Amniotic stem cell (primary cell): ENCODE measurements at regions not wholly inside any gene's neighbourhood (a gene's known extent, or its start where the extent isn't known, plus 50 kb on each side); places are given as distances from the start of the nearest gene placed in this dataset.

Experiments used
- DNase-seq: peaks from one replicate; lab custom pipeline; 2025; lab: John Stamatoyannopoulos, UW

DNA sequence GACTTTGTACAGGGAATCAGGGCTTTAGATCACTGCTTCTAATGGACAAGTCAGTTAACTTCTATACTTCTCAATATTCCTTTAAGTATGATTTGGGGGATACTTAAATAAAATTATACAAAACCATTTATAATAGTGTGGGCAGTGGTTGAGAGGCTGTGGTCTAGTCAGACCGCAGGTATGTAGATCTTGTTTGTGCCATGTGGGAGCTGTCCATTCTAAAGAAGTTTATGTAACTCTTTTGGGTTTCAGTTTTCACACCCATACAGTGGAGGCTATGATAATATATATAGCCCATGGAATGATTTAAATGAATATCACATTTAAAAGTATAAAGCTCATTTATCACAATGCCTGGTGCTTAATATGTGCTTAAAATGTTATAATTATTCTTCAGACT is 654.3 kb upstream of the KIF2B start:
- no peak for DNase-seq

DNA sequence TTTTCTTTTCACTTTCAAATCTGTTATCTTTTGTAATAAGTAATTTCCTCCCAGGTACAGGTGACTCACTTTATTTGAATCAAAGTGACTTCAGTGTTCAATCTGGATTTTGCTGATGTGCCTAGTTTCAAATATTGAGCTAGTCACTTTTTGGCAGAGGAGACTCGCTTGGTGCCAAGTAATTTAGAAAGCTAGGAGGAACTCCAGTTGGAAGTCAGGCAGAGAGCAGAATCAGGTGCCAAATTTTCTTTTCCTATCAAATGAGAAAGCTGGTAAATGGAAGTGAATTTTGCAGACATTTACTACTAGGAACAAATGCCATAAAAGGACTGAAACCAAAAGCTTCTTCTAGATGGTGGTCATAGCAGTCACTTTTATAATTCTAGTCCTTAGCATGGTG is 656.0 kb upstream of the KIF2B start:
- DNase-seq, result no peak

DNA sequence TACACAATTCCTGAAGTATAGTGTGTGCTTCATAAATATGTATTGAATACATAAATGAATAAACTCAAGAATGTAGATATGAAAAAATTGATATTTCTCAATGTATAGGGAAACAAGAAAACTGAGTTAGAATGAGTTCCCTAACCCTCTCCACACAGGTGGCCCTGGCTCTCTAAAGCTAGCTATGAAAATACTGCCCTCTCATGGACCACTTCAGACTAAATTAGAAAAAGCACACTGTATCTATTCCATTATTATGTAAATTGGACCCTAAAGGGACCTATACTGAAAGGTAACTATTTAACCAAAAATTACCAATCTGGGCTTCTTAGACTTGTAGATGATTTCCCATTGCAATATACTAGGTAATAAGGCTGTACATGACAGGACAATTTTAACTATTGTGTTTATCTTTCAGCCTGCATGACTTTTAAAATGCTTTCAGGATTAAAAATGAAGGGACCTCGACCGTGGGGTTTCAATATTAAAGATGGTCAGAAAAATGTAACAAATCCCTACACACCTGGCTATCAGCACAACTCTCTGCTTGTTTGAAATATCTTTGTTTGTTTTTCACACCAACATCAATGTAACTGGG is 672.5 kb upstream of the KIF2B start:
- no peak for DNase-seq

DNA sequence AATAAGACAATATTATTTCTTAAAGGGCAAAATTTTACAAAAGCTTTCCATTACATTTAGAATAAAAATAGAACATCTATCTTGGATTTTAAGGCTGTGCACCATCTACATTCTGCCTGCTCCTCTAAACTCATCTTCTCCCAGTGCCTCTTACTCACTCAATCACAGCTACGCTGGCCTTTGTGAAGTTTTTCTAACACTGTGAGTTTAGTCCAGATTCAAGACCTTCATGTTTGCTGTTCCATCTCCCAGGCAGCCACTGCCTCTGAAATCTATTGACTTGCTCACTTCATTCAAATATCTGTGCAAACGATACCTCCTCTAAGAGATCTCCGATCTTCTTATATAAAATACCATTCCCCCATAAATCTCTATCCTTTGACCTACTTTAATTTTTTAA is 673.4 kb upstream of the KIF2B start:
- DNase-seq, result no peak

DNA sequence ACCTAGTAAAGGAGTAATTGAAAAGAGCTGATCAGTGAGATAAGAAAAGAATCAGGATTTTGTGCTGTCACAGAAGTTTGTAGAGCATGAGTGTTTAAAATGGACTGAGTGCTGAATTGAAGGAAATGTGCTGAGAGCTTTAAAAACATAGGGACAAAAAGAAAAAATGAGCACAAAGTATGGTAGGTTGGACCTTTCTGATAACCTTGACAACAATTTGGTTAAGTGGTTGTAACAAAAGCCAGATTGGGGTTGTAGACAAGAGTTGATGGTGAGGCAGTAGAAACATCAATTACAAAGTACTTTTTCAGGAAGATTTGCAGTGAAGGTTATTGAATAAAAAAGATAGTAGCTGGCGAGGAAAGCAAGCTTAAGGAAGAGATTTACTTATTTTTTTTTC is 674.7 kb upstream of the KIF2B start:
- DNase-seq, result no peak

DNA sequence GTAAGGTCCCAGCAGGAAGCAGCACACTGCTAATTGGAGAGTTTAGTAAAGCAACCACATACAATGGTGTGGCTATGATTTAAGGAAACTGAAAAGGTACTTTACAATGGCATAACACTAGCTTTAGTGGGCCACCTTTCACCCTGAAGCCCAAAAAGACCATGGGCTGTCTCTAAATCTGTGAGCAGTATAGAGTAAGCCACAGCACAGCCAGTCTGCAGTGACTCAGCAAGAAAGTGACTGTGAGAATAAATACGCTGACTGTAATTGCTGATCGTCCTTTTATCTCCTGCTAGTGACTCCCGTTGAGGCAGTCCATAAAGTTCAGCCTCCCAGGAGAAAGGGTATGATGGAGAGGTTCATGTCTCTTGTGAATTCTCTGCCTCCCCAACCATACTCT is 679.8 kb upstream of the KIF2B start:
- DNase-seq, result no peak

DNA sequence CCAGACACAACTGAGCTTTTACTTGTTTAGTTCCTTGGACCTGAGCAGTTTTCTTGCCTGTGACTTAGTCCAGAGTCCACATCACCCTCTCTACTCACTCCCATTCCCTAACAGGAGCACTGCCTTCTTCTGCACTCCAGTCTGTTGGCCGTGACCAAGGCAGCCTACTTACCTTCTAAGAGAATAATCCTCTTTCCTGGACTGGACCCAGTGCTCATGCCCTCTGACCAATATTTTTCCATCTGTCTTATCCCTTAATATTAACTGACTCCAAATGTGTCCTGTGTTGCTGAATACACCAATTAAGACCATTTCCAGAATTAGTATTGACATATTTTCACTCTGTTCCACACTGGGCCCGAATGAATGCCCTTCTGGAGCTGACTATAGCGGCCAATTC is 681.0 kb upstream of the KIF2B start:
- DNase-seq, result no peak

DNA sequence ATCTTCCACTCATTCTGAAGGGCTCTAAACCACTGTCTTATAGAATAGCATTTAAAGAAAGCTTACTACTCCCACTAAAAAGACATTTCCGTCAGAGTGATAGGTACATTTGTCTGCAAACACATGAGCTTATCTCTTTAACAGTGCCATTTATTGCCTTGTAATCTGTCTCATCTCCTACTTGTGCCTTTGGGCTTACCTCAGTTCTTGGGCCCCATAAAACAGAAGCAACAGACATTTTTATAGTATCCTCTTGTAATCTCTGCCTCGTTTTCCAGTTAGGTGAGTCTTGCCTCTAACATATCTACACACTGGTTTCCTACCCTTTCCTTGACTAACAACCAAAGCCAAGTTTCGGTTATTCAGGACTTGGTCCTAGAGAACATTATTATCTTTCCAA is 681.4 kb upstream of the KIF2B start:
- DNase-seq, result no peak

DNA sequence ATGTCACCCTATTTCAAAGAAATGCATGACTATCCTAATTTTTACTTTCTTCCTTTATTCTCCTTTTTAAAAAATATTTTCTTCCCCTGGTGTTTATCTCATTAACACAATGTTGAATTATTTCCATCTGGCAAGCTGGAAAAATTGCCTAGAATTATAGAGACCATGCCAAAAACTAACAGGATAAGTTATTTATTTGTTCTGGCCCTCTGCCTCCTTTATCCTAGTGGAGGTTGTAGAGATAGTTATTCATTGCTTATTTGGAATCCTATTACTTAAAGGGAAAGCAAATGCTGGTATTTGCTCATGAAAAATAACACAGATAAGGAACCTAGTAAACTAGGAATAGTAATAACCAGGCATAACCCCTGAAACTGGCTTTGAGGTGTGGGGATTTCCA is 684.9 kb upstream of the KIF2B start:
- no peak for DNase-seq

DNA sequence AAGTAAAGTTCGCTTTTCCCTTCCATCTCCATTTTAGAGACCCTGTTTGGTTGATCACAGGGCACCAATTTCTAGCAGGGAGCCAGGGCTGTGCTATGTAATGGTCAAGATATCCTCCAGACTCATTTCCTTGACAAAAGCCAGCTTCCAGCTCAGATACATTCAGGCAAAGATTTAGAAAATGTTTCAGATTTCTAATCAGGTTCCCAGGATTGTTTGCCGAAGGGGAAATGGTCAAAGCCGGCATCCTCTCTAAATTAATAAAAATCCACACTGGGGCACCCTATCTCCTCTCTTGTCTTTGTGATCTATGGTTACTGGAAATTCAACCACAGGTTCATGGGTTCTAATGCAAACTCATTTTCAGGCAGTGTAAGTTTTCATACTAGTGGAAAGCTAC is 686.8 kb upstream of the KIF2B start:
- DNase-seq, result no peak

DNA sequence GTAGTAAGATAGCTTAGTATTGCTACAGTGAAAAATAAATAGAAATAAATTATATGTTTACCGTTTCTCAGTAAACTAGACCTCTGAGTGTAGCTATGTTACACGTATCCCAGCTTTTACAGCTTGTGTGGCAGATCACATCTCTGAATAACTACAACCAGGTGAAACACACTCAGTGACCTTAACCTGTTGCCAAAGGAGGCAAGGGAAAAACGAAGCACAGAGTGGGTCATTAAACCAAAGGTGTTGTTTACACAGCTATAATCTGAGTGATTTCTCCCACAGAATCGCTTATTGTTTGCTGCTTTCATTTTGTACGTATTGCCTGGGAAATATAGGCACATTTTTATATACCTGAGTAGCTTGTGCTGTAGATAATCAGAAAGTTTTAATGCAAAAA is 688.2 kb upstream of the KIF2B start:
- DNase-seq, result no peak

DNA sequence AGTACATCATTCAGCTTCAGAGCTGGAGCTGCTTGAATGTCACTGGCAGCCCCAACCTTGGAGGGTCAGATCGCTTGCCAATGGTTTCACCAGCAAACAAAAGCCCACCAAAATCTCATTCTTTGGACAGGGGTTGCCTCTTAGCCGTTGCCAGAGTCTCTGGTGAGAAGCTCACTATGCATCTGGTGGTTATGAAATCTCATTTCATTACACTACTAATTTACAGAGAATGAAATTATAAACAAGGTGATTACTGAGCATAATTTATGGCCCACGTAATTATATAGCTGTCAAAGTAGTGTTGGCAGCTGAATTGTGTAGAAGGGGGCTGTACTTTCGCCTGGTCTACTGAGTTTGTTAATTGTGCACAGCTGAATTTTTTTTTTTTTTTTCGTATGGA is 688.9 kb upstream of the KIF2B start:
- no peak for DNase-seq

DNA sequence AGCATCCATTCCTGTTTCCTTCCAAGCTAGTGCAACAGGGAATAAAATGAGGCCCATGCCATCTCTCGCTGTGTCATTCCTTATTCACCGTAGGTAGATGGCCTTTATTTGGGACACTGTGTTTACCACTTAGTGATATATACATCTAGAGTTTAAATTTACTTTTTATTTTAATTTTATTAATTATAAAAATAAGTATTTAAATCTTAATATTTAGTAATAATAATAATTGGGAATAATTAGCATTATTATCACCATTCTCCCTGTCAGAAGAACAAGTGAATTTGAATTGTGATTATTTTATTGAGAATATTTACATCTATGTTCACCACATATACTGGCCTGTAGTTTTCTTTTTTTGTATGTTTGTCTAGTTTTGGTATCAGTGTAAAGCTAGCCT is 692.9 kb upstream of the KIF2B start:
- no peak for DNase-seq

DNA sequence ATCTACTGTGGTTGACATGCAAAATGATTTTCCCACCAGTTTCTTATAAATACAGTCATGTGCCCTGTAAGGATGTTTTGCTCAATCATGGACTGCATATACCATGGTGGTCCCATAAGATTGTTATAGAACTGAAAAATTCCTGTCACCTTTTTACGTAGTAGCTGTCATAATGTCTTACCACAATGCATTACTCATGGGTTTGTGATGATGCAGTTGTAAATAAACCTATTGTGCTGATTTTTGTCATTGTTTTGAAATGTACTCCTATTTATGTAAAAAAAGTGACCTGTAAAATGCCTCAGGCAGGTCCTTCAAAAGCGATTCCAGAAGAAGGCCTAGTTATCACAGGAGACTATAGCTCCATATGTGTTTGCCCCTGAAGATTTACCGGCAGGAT is 695.4 kb upstream of the KIF2B start:
- no peak for DNase-seq

DNA sequence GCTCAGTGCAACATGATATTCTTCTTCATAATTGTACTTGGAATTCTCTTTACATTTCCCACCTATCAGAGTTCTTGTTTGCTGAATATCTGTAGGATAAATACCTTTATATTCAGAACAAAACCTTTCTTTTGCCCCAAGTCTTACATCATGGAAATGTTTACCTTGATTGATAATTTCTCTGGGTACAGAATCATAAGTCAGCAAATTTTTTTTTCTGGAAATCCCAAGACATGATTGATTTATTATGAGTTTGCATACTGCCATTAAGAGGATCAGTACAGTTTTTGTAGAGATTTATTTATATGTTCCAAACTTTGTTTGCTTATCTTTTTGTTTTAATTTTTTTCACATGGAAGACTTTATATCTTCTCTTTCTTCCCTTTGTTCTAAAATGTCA is 699.8 kb upstream of the KIF2B start:
- DNase-seq, result no peak

DNA sequence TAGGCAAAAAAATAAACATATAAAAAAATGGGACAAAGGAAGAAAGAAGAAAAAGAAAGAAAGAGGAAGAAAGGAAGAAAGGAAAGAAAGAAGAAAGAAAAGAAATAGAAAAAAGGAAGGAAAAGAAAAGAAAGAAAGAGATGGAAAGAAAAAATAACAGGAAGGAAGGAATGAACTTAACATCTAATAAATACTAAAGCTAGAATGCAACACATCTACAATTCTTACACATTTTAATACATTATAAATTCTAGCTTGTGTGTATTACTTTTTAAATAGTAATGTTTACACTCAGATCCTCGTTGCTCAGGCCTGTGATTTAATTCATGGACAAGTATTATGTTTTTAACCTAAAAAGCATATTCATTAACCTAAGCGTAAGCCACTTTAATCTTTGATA is 703.0 kb upstream of the KIF2B start:
- DNase-seq, result no peak

DNA sequence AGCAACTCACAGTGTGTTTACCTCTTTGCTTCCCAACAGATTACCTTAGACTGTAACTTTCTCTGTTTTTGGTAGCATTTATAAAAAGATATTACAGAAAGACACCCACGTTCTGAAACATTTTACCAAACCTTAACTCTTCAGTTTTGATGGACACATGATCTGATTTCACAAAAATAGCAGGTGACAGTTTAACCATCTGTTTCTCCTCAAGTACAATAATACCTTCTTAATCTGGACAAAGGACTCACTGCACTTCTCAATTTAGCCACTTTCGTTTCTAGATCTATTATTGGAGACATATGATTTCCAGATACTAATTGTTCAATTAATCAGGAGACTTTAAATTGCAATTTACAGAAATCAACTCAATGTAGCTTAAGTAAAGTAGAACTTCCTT is 703.8 kb upstream of the KIF2B start:
- no peak for DNase-seq

DNA sequence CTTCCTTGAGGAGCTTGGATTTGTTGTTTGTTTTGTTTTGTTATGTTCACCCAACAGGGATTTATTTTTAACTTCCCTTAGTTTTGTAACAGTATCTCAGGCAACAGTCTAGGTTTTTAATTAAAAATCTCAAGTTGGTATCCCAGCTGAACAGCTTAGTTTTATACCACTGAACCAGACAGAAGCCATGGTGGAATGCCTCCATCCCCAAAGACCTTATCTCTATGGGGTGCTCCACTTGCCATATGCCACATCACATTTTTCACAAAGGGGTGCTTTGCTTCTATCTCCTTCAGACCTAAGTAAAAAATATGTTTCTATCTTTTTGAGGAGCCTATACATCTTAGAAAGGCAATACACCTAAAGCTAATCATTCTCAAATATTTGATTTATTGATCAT is 715.8 kb upstream of the KIF2B start:
- DNase-seq, result no peak

DNA sequence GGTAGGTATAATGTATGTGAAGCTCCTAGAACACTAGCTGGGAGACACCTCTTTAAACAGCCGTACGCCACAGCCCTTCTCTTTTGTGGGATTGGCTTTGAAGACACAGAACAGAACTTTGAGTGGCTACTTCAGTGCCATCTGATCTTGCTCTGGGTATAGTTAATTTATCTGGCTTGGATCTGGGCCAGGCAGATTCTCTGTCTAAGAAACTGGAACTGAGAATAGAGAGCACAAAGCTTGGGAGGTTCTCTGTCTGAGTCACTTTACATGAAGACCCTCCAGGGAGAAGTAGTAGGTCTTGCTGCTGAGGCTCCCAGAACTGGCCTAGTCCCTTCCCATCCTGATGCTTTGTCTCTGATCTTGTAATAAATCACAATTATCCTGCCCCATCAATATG is 721.0 kb upstream of the KIF2B start:
- DNase-seq, result no peak

DNA sequence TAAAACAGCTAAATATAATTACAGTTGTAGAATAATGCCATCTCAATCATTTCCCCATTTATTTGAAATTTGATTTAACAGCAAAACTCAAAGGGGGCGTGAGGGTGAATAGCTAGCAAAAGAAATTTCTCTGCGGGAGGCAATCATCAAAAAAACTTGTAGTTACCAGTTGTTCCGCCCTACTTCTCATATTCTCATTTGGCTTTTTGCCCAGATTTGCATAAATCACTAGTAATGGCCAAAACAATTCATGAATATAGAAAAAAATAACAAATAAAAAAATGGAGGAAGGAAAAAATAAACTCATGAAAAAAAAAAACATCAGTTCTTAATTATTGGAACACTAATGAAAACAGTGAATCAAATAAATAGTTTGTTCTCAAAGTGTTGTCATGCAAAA is 722.6 kb upstream of the KIF2B start:
- DNase-seq, result no peak

DNA sequence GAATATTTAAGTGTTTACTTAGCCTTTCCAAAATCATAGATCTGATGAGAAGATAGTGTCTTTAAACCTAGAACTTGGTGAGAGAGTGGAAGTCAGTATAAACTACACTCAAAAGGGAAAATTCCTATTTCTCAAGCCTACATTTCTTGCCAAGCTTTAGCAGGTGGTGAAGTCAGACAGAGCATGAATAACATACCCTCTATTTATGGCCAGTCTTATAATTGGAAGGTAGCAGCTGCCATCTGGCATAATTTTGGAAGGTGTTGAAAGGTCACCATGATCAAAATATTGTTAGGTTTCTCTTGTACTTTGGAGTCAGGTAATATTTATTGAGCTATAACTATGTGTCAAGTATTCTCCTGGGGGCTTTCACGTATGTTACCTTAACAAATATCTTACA is 729.3 kb upstream of the KIF2B start:
- no peak for DNase-seq

DNA sequence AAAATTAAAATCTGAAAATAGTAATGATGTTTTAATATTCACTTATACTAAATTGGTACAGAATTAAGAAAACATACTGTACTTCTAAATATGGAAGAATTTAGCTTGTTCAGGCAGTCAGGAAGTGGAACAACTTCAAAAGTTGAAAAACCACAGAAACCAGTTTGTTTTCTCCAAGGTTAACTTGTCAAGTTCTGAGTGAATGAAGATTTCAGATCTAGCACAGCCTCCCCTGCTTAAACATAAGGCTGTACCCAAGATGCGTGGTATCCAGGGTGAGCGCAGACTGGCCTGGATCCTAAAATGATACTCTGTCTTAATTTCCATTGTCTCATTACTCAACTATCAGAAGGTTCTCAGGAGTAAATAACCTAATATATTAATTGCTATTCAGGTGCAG is 730.7 kb upstream of the KIF2B start:
- DNase-seq, result no peak

DNA sequence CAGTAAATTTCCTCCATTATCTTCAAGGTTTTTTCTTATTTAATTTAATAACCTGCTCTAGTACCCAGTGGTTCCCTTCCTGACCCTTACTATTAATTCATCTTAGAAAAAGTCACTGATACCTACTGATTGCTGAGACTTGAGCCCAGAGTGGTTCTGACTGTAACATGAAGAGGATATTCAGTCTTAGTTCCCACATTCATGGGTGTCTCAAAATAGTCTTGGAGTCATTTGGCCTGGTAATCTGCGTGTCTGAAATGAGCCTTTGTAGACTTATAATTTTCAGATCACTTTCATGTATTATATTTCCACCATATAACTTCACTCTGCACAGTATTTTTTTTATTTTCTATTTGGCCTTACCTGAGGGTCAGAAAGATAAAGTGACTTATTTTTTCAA is 732.0 kb upstream of the KIF2B start:
- DNase-seq, result no peak

DNA sequence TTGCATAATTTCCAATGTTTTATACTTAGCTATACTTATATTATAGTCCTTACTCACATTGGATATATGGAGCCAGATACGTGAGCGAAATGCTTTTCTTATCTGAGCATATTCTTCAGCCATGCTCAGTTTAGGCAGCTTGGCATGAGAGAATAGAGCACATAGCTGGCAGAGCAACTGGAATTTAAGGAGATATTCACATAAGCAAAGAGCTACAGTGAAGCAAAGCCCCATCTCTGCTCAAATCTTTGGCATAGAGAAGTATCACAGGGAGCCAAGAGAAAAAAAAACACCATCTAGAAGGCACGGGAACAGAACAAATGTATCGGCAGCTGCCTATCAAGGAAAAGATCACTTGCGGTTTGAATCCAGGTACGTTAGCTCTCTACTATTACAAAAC is 734.2 kb upstream of the KIF2B start:
- no peak for DNase-seq

DNA sequence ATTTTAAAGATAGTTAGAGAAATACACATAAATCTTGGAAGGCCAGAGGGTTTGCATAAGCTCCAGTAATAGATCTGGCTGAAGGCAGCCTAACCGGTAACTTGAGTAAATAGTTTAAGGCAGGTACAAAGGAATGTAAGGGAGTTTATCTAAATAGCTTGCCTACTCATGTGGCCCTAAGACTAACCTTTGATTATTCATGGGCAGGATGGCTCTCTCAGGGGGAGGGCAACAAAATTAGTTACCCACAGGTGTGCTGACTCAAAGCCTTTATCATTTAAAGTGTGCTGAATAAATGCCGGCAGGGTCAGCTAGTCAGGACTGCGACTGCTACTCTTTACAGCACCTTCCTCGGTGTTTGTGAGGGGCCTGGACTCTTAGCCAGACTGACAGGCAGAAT is 761.3 kb upstream of the KIF2B start:
- no peak for DNase-seq
